HCT116 (cell line): ENCODE measurements at regions not wholly inside any gene's neighbourhood (a gene's known extent, or its start where the extent isn't known, plus 50 kb on each side); places are given as distances from the start of the nearest gene placed in this dataset.

Experiments used
- ATAC-seq: fragments of 200-7000 bp; cut with Tn5 transposase; 2 replicates; pipeline ENCODE4 v1.9.1; 2020; ENCODE audit warnings: mild to moderate bottlenecking, moderate library complexity
- BruUV-seq: library from RNA; stranded (reverse); fragments of 400-500 nt; replicated peaks from 2 replicates; lab custom pipeline; 2021; lab: Mats Ljungman, UMichigan
- CTCF ChIA-PET: fragments of 300-600 bp; sonication (Branson Sonifier 250); formaldehyde crosslinking; loops from one replicate; lab custom pipeline; 2021; ENCODE audit warnings: antibody characterized with exemption; lab: Charles Lee
- POLR2A ChIA-PET: fragments of 300-600, 350-600 bp; sonication (Branson Sonifier 250); formaldehyde crosslinking; loops from one replicate; lab custom pipeline; 2021; ENCODE audit warnings: antibody characterized with exemption; lab: Charles Lee
- RAD21 ChIA-PET, 2 experiments: fragments of 300-600 bp; sonication (Branson Sonifier 250); formaldehyde crosslinking; loops; one replicate each; lab custom pipeline; 2023; ENCODE audit warnings: low total read pairs in 2 of 2; ENCODE audit not compliant: uncharacterized antibody in 2 of 2, unreplicated experiment in 2 of 2, low non-redundant PET in 1 of 2; lab: Charles Lee
- DNase-seq: peaks from one replicate; pipeline ENCODE4 v3.0.0-alpha.2; 2010; ENCODE audit warnings: low read depth, low spot score
- H2AFZ ChIP-seq: fragments of 200-600 bp; shearing (Covaris generic), sonication (generic); 2 replicates; pipeline ENCODE4 v1.6.1; 2017; ENCODE audit warnings: low read depth, mixed run types, mixed read lengths, antibody characterized with exemption, low read length; ENCODE audit not compliant: poor library complexity, severe bottlenecking
- H3K27ac ChIP-seq: 2 replicates; pipeline ENCODE4 v1.5.1; 2012; ENCODE audit warnings: low read depth, low read length
- H3K27me3 ChIP-seq: fragments of 200-600 bp; sonication (generic); 2 replicates; pipeline ENCODE4 v1.6.1; 2016; ENCODE audit warnings: mixed run types, low read length, mixed read lengths; ENCODE audit not compliant: insufficient read depth
- H3K36me3 ChIP-seq, 2 experiments: fragments of 200-500 bp in 1 of 2; fragments of 200-600 bp in 1 of 2; sonication (Bioruptor generic) in 1 of 2; sonication (generic) in 1 of 2; 2 replicates each; pipeline versions ENCODE4 v1.5.1 to v1.6.1; 2014 to 2016; ENCODE audit warnings: low read length in 2 of 2, inconsistent platforms in 1 of 2, mixed read lengths in 1 of 2, mixed run types in 1 of 2; ENCODE audit not compliant: insufficient read depth in 2 of 2, control insufficient read depth in 1 of 2
- H3K4me1 ChIP-seq, 2 experiments: fragments of 200-600 bp in 1 of 2; sonication (generic) in 1 of 2; 2 replicates each; pipeline versions ENCODE4 v1.5.1 to v1.6.1; 2012 to 2017; ENCODE audit warnings: low read length in 2 of 2, inconsistent platforms in 1 of 2, mild to moderate bottlenecking in 1 of 2, mixed read lengths in 1 of 2, mixed run types in 1 of 2, moderate library complexity in 1 of 2; ENCODE audit not compliant: insufficient read depth in 2 of 2, control insufficient read depth in 1 of 2
- H3K4me2 ChIP-seq: fragments of 200-600 bp; sonication (generic); 2 replicates; pipeline ENCODE4 v1.6.1; 2017; ENCODE audit warnings: mixed run types, low read length, mixed read lengths
- H3K4me3 ChIP-seq, 2 experiments: fragments of 200-600 bp in 1 of 2; sonication (generic) in 1 of 2; replicated peaks in 1 of 2; 2 replicates each; pipeline ENCODE4 v1.5.1; 2011 to 2016; ENCODE audit warnings: low read length in 2 of 2, control low read depth in 1 of 2, low read depth in 1 of 2, mild to moderate bottlenecking in 1 of 2, mixed read lengths in 1 of 2, mixed run types in 1 of 2
- H3K79me2 ChIP-seq: fragments of 200-600 bp; sonication (generic); 2 replicates; pipeline ENCODE4 v1.6.1; 2017; ENCODE audit warnings: mild to moderate bottlenecking, mixed run types, low read length, moderate library complexity, mixed read lengths; ENCODE audit not compliant: insufficient read depth
- H3K9ac ChIP-seq: fragments of 200-600 bp; sonication (generic); 2 replicates; pipeline ENCODE4 v1.6.1; 2016; ENCODE audit warnings: low read length, mixed read lengths
- H3K9me2 ChIP-seq: fragments of 200-600 bp; sonication (generic), shearing (Covaris generic); 2 replicates; pipeline ENCODE4 v1.6.1; 2017; ENCODE audit warnings: mixed run types, mild to moderate bottlenecking, moderate library complexity; ENCODE audit not compliant: insufficient read depth
- H3K9me3 ChIP-seq, 2 experiments: fragments of 200-500 bp in 1 of 2; fragments of 200-600 bp in 1 of 2; sonication (Bioruptor generic) in 1 of 2; sonication (generic) in 1 of 2; 2 replicates each; pipeline ENCODE4 v1.6.1; 2014 to 2017; ENCODE audit warnings: low read length in 2 of 2, mixed read lengths in 2 of 2, inconsistent platforms in 1 of 2, low read depth in 1 of 2, mild to moderate bottlenecking in 1 of 2, mixed run types in 1 of 2, moderate library complexity in 1 of 2; ENCODE audit not compliant: control insufficient read depth in 1 of 2, insufficient read depth in 1 of 2
- H4K20me1 ChIP-seq: fragments of 200-600 bp; sonication (generic), shearing (Covaris generic); 2 replicates; pipeline ENCODE4 v1.6.1; 2017; ENCODE audit warnings: mixed run types, mild to moderate bottlenecking, moderate library complexity; ENCODE audit not compliant: insufficient read depth
- CBX3 ChIP-seq: IDR thresholded peaks from 2 replicates; pipeline ENCODE4 v1.6.1; 2012; ENCODE audit warnings: low read depth
- CEBPB ChIP-seq: IDR thresholded peaks from 2 replicates; pipeline ENCODE4 v1.6.1; 2012; ENCODE audit warnings: low read depth
- EGR1 ChIP-seq: IDR thresholded peaks from 2 replicates; pipeline ENCODE4 v1.6.1; 2012; ENCODE audit warnings: low read depth
- ELF1 ChIP-seq: IDR thresholded peaks from 2 replicates; pipeline ENCODE4 v1.6.1; 2012; ENCODE audit warnings: low read depth, borderline replicate concordance
- EZH2 ChIP-seq: fragments of 200-600 bp; sonication (generic); IDR thresholded peaks from 2 replicates; pipeline ENCODE4 v1.6.1; 2017; ENCODE audit warnings: antibody characterized with exemption, mixed run types
- FOSL1 ChIP-seq: IDR thresholded peaks from 2 replicates; pipeline ENCODE4 v1.6.1; 2012; ENCODE audit warnings: low read depth
- JUND ChIP-seq: IDR thresholded peaks from 2 replicates; pipeline ENCODE4 v1.6.1; 2012
- POLR2A ChIP-seq: IDR thresholded peaks from 2 replicates; pipeline ENCODE4 v1.7.0; 2011; ENCODE audit warnings: borderline replicate concordance; ENCODE audit not compliant: insufficient read depth, insufficient read length; ENCODE audit errors: extremely low read depth
- RAD21 ChIP-seq: IDR thresholded peaks from 2 replicates; pipeline ENCODE4 v1.6.1; 2012; ENCODE audit warnings: low read depth, mild to moderate bottlenecking
- REST ChIP-seq: IDR thresholded peaks from 2 replicates; pipeline ENCODE4 v1.6.1; 2012; ENCODE audit warnings: low read depth
- SIN3A ChIP-seq: IDR thresholded peaks from 2 replicates; pipeline ENCODE4 v1.6.1; 2012; ENCODE audit warnings: low read depth
- SRF ChIP-seq: IDR thresholded peaks from 2 replicates; pipeline ENCODE4 v1.6.1; 2012; ENCODE audit warnings: low read depth
- TCF7L2 ChIP-seq: IDR thresholded peaks from 2 replicates; pipeline ENCODE4 v1.7.0; 2011; ENCODE audit warnings: borderline replicate concordance, inconsistent platforms; ENCODE audit not compliant: insufficient read depth, insufficient read length; ENCODE audit errors: extremely low read depth
- YY1 ChIP-seq: IDR thresholded peaks from 2 replicates; pipeline ENCODE4 v1.6.1; 2011; ENCODE audit warnings: low read length, low read depth, moderate library complexity, mild to moderate bottlenecking; ENCODE audit not compliant: insufficient replicate concordance; ENCODE audit errors: extremely low read depth
- ZFX ChIP-seq: fragments of 450-650 bp; IDR thresholded peaks from 2 replicates; pipeline ENCODE4 v1.6.1; 2017
- intact Hi-C: fragments of 100-400 bp; cut with micrococcal nuclease; formaldehyde crosslinking; loops from 2 replicates; pipeline ENCODE4 v1.10.0; 2022
- TF ChIP-seq, protein P1 (sequence below): IDR thresholded peaks from 2 replicates; pipeline ENCODE4 v1.6.1; 2012

- TF ChIP-seq REST (no peak), SRF (no peak), TCF7L2 (no peak)
- POLR2A ChIA-PET, result no interaction called here
- CTCF ChIA-PET, result no interaction called here
- Histone ChIP-seq H3K27ac (no peak overlapping the region), H3K27me3 (no peaks in the 10 kb centered on the region), H3K4me2 (no peak overlapping the region), H3K4me1 (no peaks in the 10 kb centered on the region), H3K9me3 (peaks cover 17 to 23% of the 10 kb centered on the region in 2 experiments; a peak in 3 of 4 replicates), H2AFZ (no peak overlapping the region), H3K9me2 (no peaks in the 10 kb centered on the region), H3K36me3 (no peaks in the 10 kb centered on the region), H3K9ac (no peak overlapping the region), H3K79me2 (no peaks in the 10 kb centered on the region), H3K4me3 (no peak overlapping the region), H4K20me1 (no peaks in the 10 kb centered on the region)
- DNase-seq, result no peak
- RAD21 ChIA-PET, result no interaction called here
- ATAC-seq, result no peak
- no TSS peak for BruUV-seq
- intact Hi-C loops, result no loop called here
These were observed 1025.2 kb upstream of the CDH18 start for GRCh38 chr5:21013237-21013636.

DNA sequence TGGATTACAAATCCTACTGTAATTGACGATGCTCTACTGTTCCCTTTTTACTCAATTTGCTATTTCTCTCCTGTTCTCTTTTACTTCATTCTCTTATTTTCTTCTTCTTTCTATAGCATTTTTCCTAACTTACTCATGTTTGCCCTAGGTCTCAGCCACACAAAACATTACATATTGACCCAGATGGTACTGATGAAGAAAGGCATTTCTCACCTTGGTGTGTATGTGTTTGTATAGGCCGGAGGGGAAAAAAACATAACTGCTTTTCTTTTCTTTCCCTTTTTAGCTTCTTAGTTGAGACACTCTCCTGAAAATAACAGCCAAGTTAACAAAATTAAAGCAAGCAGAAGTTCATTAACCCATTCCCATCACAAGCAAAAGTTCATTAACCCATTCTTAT, 1019.8 kb upstream of the CDH18 start:
- no peak overlapping the region for H2AFZ ChIP-seq
- ATAC-seq, result no peak
- ChIA-PET CTCF (no interaction called here), RAD21 (no interaction called here), POLR2A (no interaction called here)
- H3K79me2 ChIP-seq, result no peaks in the 10 kb centered on the region
- intact Hi-C loops, result no loop called here
- no peak overlapping the region for H3K4me2 ChIP-seq
- H3K27ac ChIP-seq, result no peak overlapping the region
- TF ChIP-seq REST (no peak), ELF1 (no peak), CEBPB (no peak), SIN3A (no peak), ZFX (no peak), YY1 (no peak), POLR2A (no peak), JUND (no peak), RAD21 (no peak), EZH2 (no peak), FOSL1 (no peak), CBX3 (no peak), EGR1 (no peak)
- TF ChIP-seq, protein P1, sequence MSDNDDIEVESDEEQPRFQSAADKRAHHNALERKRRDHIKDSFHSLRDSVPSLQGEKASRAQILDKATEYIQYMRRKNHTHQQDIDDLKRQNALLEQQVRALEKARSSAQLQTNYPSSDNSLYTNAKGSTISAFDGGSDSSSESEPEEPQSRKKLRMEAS, result no peak
- no peaks in the 10 kb centered on the region for H4K20me1 ChIP-seq
- no peaks in the 10 kb centered on the region for H3K4me1 ChIP-seq
- BruUV-seq, result no TSS peak
- no peak overlapping the region for H3K4me3 ChIP-seq
- H3K27me3 ChIP-seq, result no peaks in the 10 kb centered on the region
- no peaks in the 10 kb centered on the region for H3K36me3 ChIP-seq
- no peak overlapping the region for H3K9ac ChIP-seq
- DNase-seq, result no peak
- H3K9me3 ChIP-seq, result peaks cover 0 to 9% of the 10 kb centered on the region in 2 experiments; a peak in 2 of 4 replicates
- H3K9me2 ChIP-seq, result no peaks in the 10 kb centered on the region
